Suprapubic skin (tissue), 4 donors: ENCODE measurements at regions not wholly inside any gene's neighbourhood (a gene's known extent, or its start where the extent isn't known, plus 50 kb on each side); places are given as distances from the start of the nearest gene placed in this dataset.
"Not testable (repeated sequence)": the region's sequence is repeated elsewhere in the genome, so short reads cannot be mapped to it uniquely, and the experiment has no call there.

ENCODE experiments used
- DNase-seq, 2 donors: peaks; one replicate each; pipeline ENCODE4 v3.0.0-alpha.2; 2019; ENCODE audit warnings: low spot score in 2 of 2
- H3K27ac ChIP-seq: fragments of 200-600 bp; sonication (generic); one replicate; pipeline ENCODE4 v1.5.1; 2019
- H3K27me3 ChIP-seq: fragments of 200-600 bp; sonication (generic); one replicate; pipeline ENCODE4 v1.5.1; 2019
- H3K36me3 ChIP-seq: fragments of 200-600 bp; sonication (generic); one replicate; pipeline ENCODE4 v1.5.1; 2019
- H3K4me1 ChIP-seq: fragments of 200-600 bp; sonication (generic); one replicate; pipeline ENCODE4 v1.5.1; 2019
- H3K4me3 ChIP-seq: fragments of 200-600 bp; sonication (generic); one replicate; pipeline ENCODE4 v1.5.1; 2019; ENCODE audit warnings: mild to moderate bottlenecking
- H3K9me3 ChIP-seq: fragments of 200-600 bp; sonication (generic); one replicate; pipeline ENCODE4 v1.5.1; 2019
- CTCF ChIP-seq, 2 donors: fragments of 200-600 bp in 1 of 2; fragments of 450-650 bp in 1 of 2; sonication (generic) in 1 of 2; IDR thresholded peaks; one replicate each; pipeline ENCODE4 v1.5.1; 2016 to 2019; ENCODE audit warnings: antibody characterized with exemption in 2 of 2, mild to moderate bottlenecking in 1 of 2, moderate library complexity in 1 of 2
- EP300 ChIP-seq: sonication (generic); formaldehyde crosslinking; IDR thresholded peaks from one replicate; pipeline ENCODE4 v1.6.1; 2017; ENCODE audit warnings: antibody characterized with exemption
- POLR2A ChIP-seq, 2 donors: fragments of 450-650 bp; IDR thresholded peaks; one replicate each; pipeline ENCODE4 v1.6.1; 2017; ENCODE audit warnings: antibody characterized with exemption in 2 of 2, mild to moderate bottlenecking in 2 of 2, moderate library complexity in 2 of 2
- POLR2AphosphoS5 ChIP-seq, 3 donors: sonication (generic); formaldehyde crosslinking; IDR thresholded peaks; one replicate each; pipeline ENCODE4 v1.6.1; 2017; ENCODE audit warnings: antibody characterized with exemption in 3 of 3
- WGBS: methylation state at CpG from one replicate; pipeline ENCODE4 v1.1.5; 2018; 5-methylcytosine and 5-hydroxymethylcytosine counted together

GRCh38 chr11:19627566-19627965, 85.1 kb upstream of the NAV2 start:
- no peaks in the 10 kb centered on the region for H3K9me3 ChIP-seq
- H3K27ac ChIP-seq: peak overlapping the region; percentile 54
- TF ChIP-seq CTCF (IDR thresholded peaks at IDR 0.05): no peak
- no peak for TF ChIP-seq POLR2AphosphoS5 (IDR thresholded peaks at IDR 0.05)
- no peak for TF ChIP-seq EP300
- H3K36me3 ChIP-seq: no peaks in the 10 kb centered on the region
- no peaks in the 10 kb centered on the region for H3K27me3 ChIP-seq
- no peak overlapping the region for H3K4me3 ChIP-seq
- DNase-seq: no peak
- WGBS: 67% methylated on average over 4 of the region's 4 CpGs
- peaks cover 19% of the 10 kb centered on the region for H3K4me1 ChIP-seq

GRCh38 chr11:19625438-19625837, 87.2 kb upstream of the NAV2 start:
- H3K4me3 ChIP-seq: no peak overlapping the region
- 68% methylated on average over 1 of the region's 1 CpG for WGBS
- H3K36me3 ChIP-seq: no peaks in the 10 kb centered on the region
- H3K27me3 ChIP-seq: no peaks in the 10 kb centered on the region
- H3K27ac ChIP-seq: no peak overlapping the region
- no peak for DNase-seq
- H3K4me1 ChIP-seq: peaks cover 15% of the 10 kb centered on the region
- no peaks in the 10 kb centered on the region for H3K9me3 ChIP-seq
- no peak for TF ChIP-seq POLR2AphosphoS5 (IDR thresholded peaks at IDR 0.05)
- no peak for TF ChIP-seq EP300
- no peak for TF ChIP-seq CTCF (IDR thresholded peaks at IDR 0.05)
- no peak for TF ChIP-seq POLR2A (IDR thresholded peaks at IDR 0.05)

- Histone ChIP-seq H3K27ac (no peak overlapping the region), H3K4me1 (no peaks in the 10 kb centered on the region), H3K9me3 (no peaks in the 10 kb centered on the region), H3K27me3 (no peaks in the 10 kb centered on the region), H3K36me3 (no peaks in the 10 kb centered on the region), H3K4me3 (no peak overlapping the region)
- DNase-seq: no peak
- TF ChIP-seq CTCF (IDR thresholded peaks at IDR 0.05): no peak
- no peak for TF ChIP-seq POLR2AphosphoS5 (IDR thresholded peaks at IDR 0.05)
- TF ChIP-seq EP300: no peak
- WGBS: 62% methylated on average over 4 of the region's 4 CpGs
Observed at GRCh38 chr11:19617696-19618523, 94.7 kb upstream of the NAV2 start.

- TF ChIP-seq EP300: no peak
- no peak for TF ChIP-seq POLR2AphosphoS5 (IDR thresholded peaks at IDR 0.05)
- TF ChIP-seq POLR2A (IDR thresholded peaks at IDR 0.05): no peak
- no peak for TF ChIP-seq CTCF (IDR thresholded peaks at IDR 0.05)
- DNase-seq: no peak
- no peaks in the 10 kb centered on the region for H3K9me3 ChIP-seq
- no peaks in the 10 kb centered on the region for H3K27me3 ChIP-seq
- H3K36me3 ChIP-seq: no peaks in the 10 kb centered on the region
- no peak overlapping the region for H3K4me3 ChIP-seq
- H3K4me1 ChIP-seq: no peaks in the 10 kb centered on the region
- 79% methylated on average over 11 of the region's 11 CpGs for WGBS
- H3K27ac ChIP-seq: no peak overlapping the region
Observed at GRCh38 chr11:19615341-19616183, 97.1 kb upstream of the NAV2 start.

- Histone ChIP-seq H3K9me3 (no peaks in the 10 kb centered on the region), H3K4me3 (no peak overlapping the region), H3K27me3 (no peaks in the 10 kb centered on the region), H3K27ac (no peak overlapping the region), H3K36me3 (no peaks in the 10 kb centered on the region), H3K4me1 (no peaks in the 10 kb centered on the region)
- 71% methylated on average over 3 of the region's 3 CpGs for WGBS
- no peak for DNase-seq
- TF ChIP-seq EP300 (no peak), CTCF (IDR thresholded peaks at IDR 0.05) (no peak), POLR2AphosphoS5 (IDR thresholded peaks at IDR 0.05) (no peak), POLR2A (IDR thresholded peaks at IDR 0.05) (no peak)
Observed at GRCh38 chr11:19614370-19614940, 98.2 kb upstream of the NAV2 start.

GRCh38 chr11:19612025-19612424, 100.6 kb upstream of the NAV2 start:
- H3K27me3 ChIP-seq, H3K27ac ChIP-seq, H3K36me3 ChIP-seq, DNase-seq, H3K9me3 ChIP-seq, H3K4me3 ChIP-seq: not testable (repeated sequence)
- peaks cover 10% of the 10 kb centered on the region for H3K4me1 ChIP-seq
